ENCODE measurements at regions not wholly inside any gene's neighbourhood (a gene's known extent, or its start where the extent isn't known, plus 50 kb on each side); places are given as distances from the start of the nearest gene placed in this dataset.

DNA sequence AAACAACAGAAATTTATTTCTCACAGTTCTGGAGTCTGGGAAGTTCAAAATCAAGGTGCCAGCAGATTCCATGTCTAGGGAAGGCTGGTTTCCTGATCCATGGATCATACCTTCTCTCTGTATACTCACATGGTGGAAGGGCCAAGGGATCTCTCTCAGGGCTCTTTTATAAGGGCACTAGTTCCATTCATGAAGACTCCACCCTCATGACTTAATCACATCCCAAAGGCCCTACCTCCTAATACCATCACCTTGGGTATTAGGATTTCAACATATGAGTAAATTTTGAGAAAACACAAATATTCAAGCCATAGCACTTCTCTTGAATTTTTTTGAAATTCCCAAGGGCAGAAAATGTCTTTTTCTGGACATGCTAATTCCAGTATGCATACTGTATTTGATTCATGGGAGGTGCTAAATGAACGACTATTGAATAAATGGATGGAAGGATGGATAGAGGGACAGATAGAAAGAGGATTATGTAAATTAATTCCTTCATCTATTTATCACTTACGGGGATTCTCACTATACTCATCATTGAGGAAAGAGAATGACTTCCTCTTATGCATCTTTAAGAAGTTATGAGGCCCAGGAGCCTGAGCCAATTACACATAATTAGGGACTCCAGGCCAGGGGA is 182.8 kb downstream of the NRIP1 start:
- Mint-ChIP-seq H3K36me3 (ENCODE audit: unreplicated experiment) (no peaks in the 10 kb centered on the region), H3K4me3 (ENCODE audit: unreplicated experiment) (no peak overlapping the region), H3K27ac (ENCODE audit: unreplicated experiment) (no peak overlapping the region), H3K9me3 (ENCODE audit: unreplicated experiment) (no peaks in the 10 kb centered on the region), H3K27me3 (ENCODE audit: unreplicated experiment) (no peaks in the 10 kb centered on the region), H3K4me1 (ENCODE audit: unreplicated experiment) (peaks cover 4% of the 10 kb centered on the region)
- DNase-seq (ENCODE audit: extremely low spot score, unreplicated experiment): no peak
- TF ChIP-seq, protein P1, sequence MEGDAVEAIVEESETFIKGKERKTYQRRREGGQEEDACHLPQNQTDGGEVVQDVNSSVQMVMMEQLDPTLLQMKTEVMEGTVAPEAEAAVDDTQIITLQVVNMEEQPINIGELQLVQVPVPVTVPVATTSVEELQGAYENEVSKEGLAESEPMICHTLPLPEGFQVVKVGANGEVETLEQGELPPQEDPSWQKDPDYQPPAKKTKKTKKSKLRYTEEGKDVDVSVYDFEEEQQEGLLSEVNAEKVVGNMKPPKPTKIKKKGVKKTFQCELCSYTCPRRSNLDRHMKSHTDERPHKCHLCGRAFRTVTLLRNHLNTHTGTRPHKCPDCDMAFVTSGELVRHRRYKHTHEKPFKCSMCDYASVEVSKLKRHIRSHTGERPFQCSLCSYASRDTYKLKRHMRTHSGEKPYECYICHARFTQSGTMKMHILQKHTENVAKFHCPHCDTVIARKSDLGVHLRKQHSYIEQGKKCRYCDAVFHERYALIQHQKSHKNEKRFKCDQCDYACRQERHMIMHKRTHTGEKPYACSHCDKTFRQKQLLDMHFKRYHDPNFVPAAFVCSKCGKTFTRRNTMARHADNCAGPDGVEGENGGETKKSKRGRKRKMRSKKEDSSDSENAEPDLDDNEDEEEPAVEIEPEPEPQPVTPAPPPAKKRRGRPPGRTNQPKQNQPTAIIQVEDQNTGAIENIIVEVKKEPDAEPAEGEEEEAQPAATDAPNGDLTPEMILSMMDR (IDR thresholded peaks at IDR 0.05): no peak

DNA sequence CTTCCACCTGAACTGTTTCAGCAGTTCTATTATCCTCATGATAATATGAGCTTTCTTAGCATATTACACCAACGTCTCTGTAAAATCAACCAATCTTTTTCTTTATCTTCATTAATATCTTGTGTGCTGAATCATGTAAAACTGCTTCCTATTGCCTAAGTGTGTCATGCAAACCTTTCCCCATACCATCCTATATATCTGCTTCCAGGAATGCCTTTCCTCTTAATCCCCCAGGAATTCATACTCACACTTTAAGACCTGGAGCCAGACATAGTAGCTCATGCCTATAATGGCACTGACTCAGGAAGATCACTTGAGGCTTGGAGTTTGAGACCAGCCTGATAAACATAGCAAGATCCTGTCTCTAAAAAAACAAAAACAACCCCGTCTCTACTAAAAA is 183.9 kb downstream of the NRIP1 start:
- peaks cover 5% of the 10 kb centered on the region for H3K4me1 Mint-ChIP-seq (ENCODE audit: unreplicated experiment)
- no peak overlapping the region for H3K27ac Mint-ChIP-seq (ENCODE audit: unreplicated experiment)
- no peaks in the 10 kb centered on the region for H3K9me3 Mint-ChIP-seq (ENCODE audit: unreplicated experiment)
- TF ChIP-seq, protein P1 (IDR thresholded peaks at IDR 0.05): no peak
- DNase-seq (ENCODE audit: extremely low spot score, unreplicated experiment): no peak
- H3K27me3 Mint-ChIP-seq (ENCODE audit: unreplicated experiment): no peaks in the 10 kb centered on the region
- H3K36me3 Mint-ChIP-seq (ENCODE audit: unreplicated experiment): no peaks in the 10 kb centered on the region
- H3K4me3 Mint-ChIP-seq (ENCODE audit: unreplicated experiment): no peak overlapping the region

DNA sequence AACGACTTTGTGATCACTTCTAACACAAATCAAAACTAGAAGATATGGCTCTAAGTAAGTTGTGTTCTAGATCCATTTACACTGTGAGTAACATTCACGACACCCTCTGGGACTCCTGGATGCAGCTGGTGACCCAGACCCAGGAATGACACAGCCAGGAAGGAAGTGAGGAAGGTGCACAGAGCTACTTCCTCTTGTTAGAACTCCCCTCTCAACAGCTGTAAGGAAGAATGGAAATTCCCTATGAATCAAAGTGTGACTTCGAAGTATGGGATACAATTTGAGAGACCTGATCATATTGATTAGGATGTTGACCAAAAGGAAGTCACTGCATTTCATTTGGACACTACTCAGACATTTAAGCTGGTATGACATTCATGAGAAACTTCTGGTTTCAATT is 185.3 kb downstream of the NRIP1 start:
- no peak for DNase-seq (ENCODE audit: extremely low spot score, unreplicated experiment)
- H3K4me3 Mint-ChIP-seq (ENCODE audit: unreplicated experiment): no peak overlapping the region
- H3K4me1 Mint-ChIP-seq (ENCODE audit: unreplicated experiment): peaks cover 8% of the 10 kb centered on the region
- no peaks in the 10 kb centered on the region for H3K27me3 Mint-ChIP-seq (ENCODE audit: unreplicated experiment)
- TF ChIP-seq, protein P1 (IDR thresholded peaks at IDR 0.05): no peak
- H3K27ac Mint-ChIP-seq (ENCODE audit: unreplicated experiment): no peak overlapping the region
- H3K9me3 Mint-ChIP-seq (ENCODE audit: unreplicated experiment): no peaks in the 10 kb centered on the region
- no peaks in the 10 kb centered on the region for H3K36me3 Mint-ChIP-seq (ENCODE audit: unreplicated experiment)

DNA sequence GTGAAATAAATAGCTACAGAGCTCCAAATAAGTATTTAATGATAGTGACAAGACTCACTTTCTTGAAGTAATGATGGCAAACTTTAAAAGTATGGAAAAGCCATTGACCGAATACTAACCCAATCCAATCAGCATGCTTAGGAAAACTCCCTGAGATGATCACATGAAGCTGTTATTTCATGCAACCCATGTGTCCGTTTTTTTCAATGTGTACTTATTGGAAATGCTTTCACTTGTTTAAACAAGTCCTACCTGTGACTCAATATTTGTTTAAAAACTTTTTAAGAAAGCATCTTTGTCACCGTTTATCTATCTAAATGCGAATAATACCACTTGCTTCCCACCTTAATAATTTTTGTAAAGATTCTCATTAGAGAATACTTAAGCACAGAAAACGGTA is 185.8 kb downstream of the NRIP1 start:
- TF ChIP-seq, protein P1 (IDR thresholded peaks at IDR 0.05): no peak
- DNase-seq (ENCODE audit: extremely low spot score, unreplicated experiment): no peak
- H3K36me3 Mint-ChIP-seq (ENCODE audit: unreplicated experiment): no peaks in the 10 kb centered on the region
- no peaks in the 10 kb centered on the region for H3K27me3 Mint-ChIP-seq (ENCODE audit: unreplicated experiment)
- no peak overlapping the region for H3K4me3 Mint-ChIP-seq (ENCODE audit: unreplicated experiment)
- H3K9me3 Mint-ChIP-seq (ENCODE audit: unreplicated experiment): no peaks in the 10 kb centered on the region
- H3K4me1 Mint-ChIP-seq (ENCODE audit: unreplicated experiment): peaks cover 8% of the 10 kb centered on the region
- H3K27ac Mint-ChIP-seq (ENCODE audit: unreplicated experiment): no peak overlapping the region

DNA sequence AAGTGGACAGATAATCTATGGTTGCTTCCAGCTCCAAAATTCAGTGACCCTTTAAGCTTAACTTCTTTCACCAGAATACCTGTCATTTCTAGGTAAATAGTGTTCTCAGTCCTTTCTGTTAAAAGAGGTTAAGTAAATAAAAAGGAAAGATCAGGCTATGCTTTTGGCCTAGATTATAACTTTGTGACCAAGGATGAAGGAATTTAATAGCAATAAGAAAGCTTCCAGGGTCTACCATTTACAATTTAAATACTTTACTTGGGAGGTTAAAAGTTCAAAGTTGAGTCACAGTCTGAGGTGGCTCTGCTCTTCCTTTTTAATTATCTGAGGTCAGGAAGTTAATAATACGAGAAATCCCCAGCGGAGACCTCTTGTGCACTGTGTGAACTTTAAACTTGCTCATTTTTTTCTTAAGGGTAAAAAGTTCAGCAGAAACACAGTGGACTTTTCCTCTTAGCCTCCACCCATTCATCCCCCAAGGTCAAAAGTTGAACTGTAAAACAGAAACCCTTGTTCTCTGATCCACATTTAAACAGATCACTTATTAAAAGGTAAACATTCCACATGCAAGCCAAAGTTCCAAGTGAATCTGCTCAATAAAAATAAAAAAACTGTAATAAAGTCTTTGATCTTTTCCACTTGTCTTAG is 187.1 kb downstream of the NRIP1 start:
- no peak for DNase-seq (ENCODE audit: extremely low spot score, unreplicated experiment)
- Mint-ChIP-seq H3K4me3 (ENCODE audit: unreplicated experiment) (no peak overlapping the region), H3K36me3 (ENCODE audit: unreplicated experiment) (no peaks in the 10 kb centered on the region), H3K4me1 (ENCODE audit: unreplicated experiment) (peaks cover 8% of the 10 kb centered on the region), H3K27ac (ENCODE audit: unreplicated experiment) (no peak overlapping the region), H3K9me3 (ENCODE audit: unreplicated experiment) (no peaks in the 10 kb centered on the region), H3K27me3 (ENCODE audit: unreplicated experiment) (no peaks in the 10 kb centered on the region)
- TF ChIP-seq, protein P1 (IDR thresholded peaks at IDR 0.05): no peak
